Panc1 (cell line): ENCODE measurements at regions not wholly inside any gene's neighbourhood (a gene's known extent, or its start where the extent isn't known, plus 50 kb on each side); places are given as distances from the start of the nearest gene placed in this dataset.

Experiments
- ATAC-seq: fragments of 200-7000 bp; cut with Tn5 transposase; 2 replicates; pipeline ENCODE4 v1.9.1; 2020; ENCODE audit warnings: mild to moderate bottlenecking, moderate library complexity
- BruUV-seq: library from RNA; stranded (reverse); fragments of 400-500 nt; replicated peaks from 2 replicates; lab custom pipeline; 2021; lab: Mats Ljungman, UMichigan
- CTCF ChIA-PET: fragments of 300-600 bp; sonication (Branson Sonifier 250); formaldehyde crosslinking; loops from one replicate; lab custom pipeline; 2022; ENCODE audit warnings: antibody characterized with exemption; lab: Charles Lee
- POLR2A ChIA-PET: fragments of 300-600 bp; sonication (Branson Sonifier 250); formaldehyde crosslinking; loops from one replicate; lab custom pipeline; 2022; ENCODE audit warnings: antibody characterized with exemption; lab: Charles Lee
- DNase-seq: peaks from one replicate; pipeline ENCODE4 v3.0.0-alpha.2; 2010; ENCODE audit warnings: low read depth, low spot score
- H3K27ac ChIP-seq: 2 replicates; pipeline ENCODE4 v1.5.1; 2011; ENCODE audit warnings: mild to moderate bottlenecking, low read length, inconsistent platforms
- H3K27me3 ChIP-seq: fragments of 200-500 bp; sonication (Bioruptor generic); 2 replicates; pipeline ENCODE4 v1.6.0; 2014; ENCODE audit warnings: low read length, inconsistent platforms; ENCODE audit not compliant: control insufficient read depth, insufficient read depth
- H3K36me3 ChIP-seq: fragments of 200-500 bp; sonication (Bioruptor generic); 2 replicates; pipeline ENCODE4 v1.5.1; 2014; ENCODE audit warnings: inconsistent platforms, mild to moderate bottlenecking, low read length, moderate library complexity; ENCODE audit not compliant: control insufficient read depth, insufficient read depth
- H3K4me1 ChIP-seq: 2 replicates; pipeline ENCODE4 v1.5.1; 2011; ENCODE audit warnings: inconsistent platforms, mild to moderate bottlenecking, low read length, moderate library complexity; ENCODE audit not compliant: control insufficient read depth, insufficient read depth
- H3K4me3 ChIP-seq, 2 experiments: 2 replicates each; pipeline ENCODE4 v1.5.1; 2011 to 2012; ENCODE audit warnings: low read depth in 2 of 2, low read length in 2 of 2, mild to moderate bottlenecking in 2 of 2, inconsistent platforms in 1 of 2, moderate library complexity in 1 of 2
- H3K9me3 ChIP-seq: fragments of 200-500 bp; sonication (Bioruptor generic); 2 replicates; pipeline ENCODE4 v1.5.1; 2014; ENCODE audit warnings: low read depth, mild to moderate bottlenecking, inconsistent platforms, low read length, moderate library complexity; ENCODE audit not compliant: control insufficient read depth, insufficient read depth
- POLR2AphosphoS5 ChIP-seq: IDR thresholded peaks from 2 replicates; pipeline ENCODE4 v1.6.1; 2012; ENCODE audit warnings: mild to moderate bottlenecking, low read depth, low read length, moderate library complexity
- SIN3A ChIP-seq: IDR thresholded peaks from 2 replicates; pipeline ENCODE4 v1.6.1; 2012; ENCODE audit warnings: low read depth, mild to moderate bottlenecking, low read length, moderate library complexity, borderline replicate concordance; ENCODE audit not compliant: insufficient read depth
- TCF7L2 ChIP-seq: IDR thresholded peaks from 2 replicates; pipeline ENCODE4 v1.6.1; 2011; ENCODE audit warnings: mild to moderate bottlenecking, low read depth, low read length, inconsistent platforms
- in situ Hi-C: cut with HindIII; loops from 2 replicates; pipeline ENCODE4 v1.10.0; 2016; ENCODE audit warnings: low sequenced_read_pairs, low pct_unique_long_range_greater_than_20kb
- intact Hi-C: fragments of 100-400 bp; cut with micrococcal nuclease; formaldehyde crosslinking; loops from one replicate; pipeline ENCODE4 v1.10.0; 2022; ENCODE audit not compliant: unreplicated experiment
- TF ChIP-seq, protein P1 (sequence below): fragments of 450-650 bp; IDR thresholded peaks from 2 replicates; pipeline ENCODE4 v1.5.1; 2017; ENCODE audit warnings: mild to moderate bottlenecking
- TF ChIP-seq, protein P2 (sequence below), 2 experiments: IDR thresholded peaks; 2 replicates each; pipeline ENCODE4 v1.6.1; 2011 to 2012; ENCODE audit warnings: low read depth in 2 of 2, control low read depth in 1 of 2, low read length in 1 of 2, mild to moderate bottlenecking in 1 of 2, moderate library complexity in 1 of 2; ENCODE audit not compliant: insufficient read depth in 1 of 2

DNA sequence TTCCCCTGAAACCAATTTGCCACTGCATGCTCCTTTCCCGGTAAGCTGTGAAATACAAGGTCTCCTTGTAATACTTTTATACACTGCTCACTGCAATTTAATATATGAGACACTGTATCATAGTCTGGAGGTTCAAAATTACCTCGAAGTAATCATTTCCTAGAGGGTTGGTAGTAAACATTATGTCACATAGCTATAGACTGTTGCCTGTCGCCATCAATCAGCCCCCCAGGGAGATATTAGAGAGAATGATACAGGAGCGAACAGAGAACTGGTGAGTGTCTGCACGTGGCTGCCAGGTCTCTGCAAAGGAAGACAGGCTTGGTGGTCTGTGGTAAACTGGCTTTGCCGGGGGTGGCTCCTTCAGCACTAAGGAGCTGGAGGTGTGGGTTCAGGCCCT is 165.5 kb upstream of the WSCD2 start:
- ChIA-PET POLR2A (no interaction called here), CTCF (no interaction called here)
- BruUV-seq = no TSS peak

DNA sequence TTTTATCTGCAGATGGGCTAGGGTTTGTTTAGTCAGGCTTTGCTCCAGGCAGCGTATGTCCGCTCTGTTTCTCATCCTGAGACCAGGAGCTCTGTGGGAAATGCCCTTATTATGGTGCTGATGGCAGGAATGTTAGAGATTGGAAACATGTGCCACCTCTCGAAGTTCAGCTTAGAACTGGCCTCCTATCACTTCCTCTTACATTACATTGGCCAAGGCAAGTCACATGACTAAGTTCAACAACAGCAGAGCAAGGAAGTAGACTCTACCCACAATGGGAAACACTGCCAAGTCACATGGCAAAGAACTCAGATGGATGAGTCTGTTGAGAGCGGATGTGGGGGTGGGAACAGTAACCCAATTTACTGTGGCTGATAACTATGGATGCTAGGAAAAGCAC is 161.9 kb upstream of the WSCD2 start:
- ChIA-PET POLR2A (no interaction called here), CTCF (no interaction called here)
- ATAC-seq (no peak), DNase-seq (no peak)
- no peak for TF ChIP-seq POLR2AphosphoS5
- TF ChIP-seq, protein P1, sequence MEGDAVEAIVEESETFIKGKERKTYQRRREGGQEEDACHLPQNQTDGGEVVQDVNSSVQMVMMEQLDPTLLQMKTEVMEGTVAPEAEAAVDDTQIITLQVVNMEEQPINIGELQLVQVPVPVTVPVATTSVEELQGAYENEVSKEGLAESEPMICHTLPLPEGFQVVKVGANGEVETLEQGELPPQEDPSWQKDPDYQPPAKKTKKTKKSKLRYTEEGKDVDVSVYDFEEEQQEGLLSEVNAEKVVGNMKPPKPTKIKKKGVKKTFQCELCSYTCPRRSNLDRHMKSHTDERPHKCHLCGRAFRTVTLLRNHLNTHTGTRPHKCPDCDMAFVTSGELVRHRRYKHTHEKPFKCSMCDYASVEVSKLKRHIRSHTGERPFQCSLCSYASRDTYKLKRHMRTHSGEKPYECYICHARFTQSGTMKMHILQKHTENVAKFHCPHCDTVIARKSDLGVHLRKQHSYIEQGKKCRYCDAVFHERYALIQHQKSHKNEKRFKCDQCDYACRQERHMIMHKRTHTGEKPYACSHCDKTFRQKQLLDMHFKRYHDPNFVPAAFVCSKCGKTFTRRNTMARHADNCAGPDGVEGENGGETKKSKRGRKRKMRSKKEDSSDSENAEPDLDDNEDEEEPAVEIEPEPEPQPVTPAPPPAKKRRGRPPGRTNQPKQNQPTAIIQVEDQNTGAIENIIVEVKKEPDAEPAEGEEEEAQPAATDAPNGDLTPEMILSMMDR = no peak
- no peak for TF ChIP-seq SIN3A
- TF ChIP-seq, protein P2, sequence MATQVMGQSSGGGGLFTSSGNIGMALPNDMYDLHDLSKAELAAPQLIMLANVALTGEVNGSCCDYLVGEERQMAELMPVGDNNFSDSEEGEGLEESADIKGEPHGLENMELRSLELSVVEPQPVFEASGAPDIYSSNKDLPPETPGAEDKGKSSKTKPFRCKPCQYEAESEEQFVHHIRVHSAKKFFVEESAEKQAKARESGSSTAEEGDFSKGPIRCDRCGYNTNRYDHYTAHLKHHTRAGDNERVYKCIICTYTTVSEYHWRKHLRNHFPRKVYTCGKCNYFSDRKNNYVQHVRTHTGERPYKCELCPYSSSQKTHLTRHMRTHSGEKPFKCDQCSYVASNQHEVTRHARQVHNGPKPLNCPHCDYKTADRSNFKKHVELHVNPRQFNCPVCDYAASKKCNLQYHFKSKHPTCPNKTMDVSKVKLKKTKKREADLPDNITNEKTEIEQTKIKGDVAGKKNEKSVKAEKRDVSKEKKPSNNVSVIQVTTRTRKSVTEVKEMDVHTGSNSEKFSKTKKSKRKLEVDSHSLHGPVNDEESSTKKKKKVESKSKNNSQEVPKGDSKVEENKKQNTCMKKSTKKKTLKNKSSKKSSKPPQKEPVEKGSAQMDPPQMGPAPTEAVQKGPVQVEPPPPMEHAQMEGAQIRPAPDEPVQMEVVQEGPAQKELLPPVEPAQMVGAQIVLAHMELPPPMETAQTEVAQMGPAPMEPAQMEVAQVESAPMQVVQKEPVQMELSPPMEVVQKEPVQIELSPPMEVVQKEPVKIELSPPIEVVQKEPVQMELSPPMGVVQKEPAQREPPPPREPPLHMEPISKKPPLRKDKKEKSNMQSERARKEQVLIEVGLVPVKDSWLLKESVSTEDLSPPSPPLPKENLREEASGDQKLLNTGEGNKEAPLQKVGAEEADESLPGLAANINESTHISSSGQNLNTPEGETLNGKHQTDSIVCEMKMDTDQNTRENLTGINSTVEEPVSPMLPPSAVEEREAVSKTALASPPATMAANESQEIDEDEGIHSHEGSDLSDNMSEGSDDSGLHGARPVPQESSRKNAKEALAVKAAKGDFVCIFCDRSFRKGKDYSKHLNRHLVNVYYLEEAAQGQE (IDR thresholded peaks at IDR 0.05; ENCODE audit: insufficient read depth in 1 of 2, low read depth in 2 of 2, low read length in 1 of 2) = no peak
- TF ChIP-seq TCF7L2 = no peak
- BruUV-seq = no TSS peak
- intact Hi-C loops (no loop called here), in situ Hi-C loops (no loop called here)
- Histone ChIP-seq H3K27me3 (peaks cover 4% of the 10 kb centered on the region; the same call in 1 of the 2 replicates), H3K4me1 (no peaks in the 10 kb centered on the region), H3K9me3 (no peaks in the 10 kb centered on the region), H3K36me3 (no peaks in the 10 kb centered on the region), H3K4me3 (no peak overlapping the region), H3K27ac (no peak overlapping the region)

More for the DNA sequence above, 165.5 kb upstream of the WSCD2 start:
- in situ Hi-C loops (no loop called here), intact Hi-C loops (no loop called here)
- ATAC-seq = no peak
- Histone ChIP-seq H3K27ac (no peak overlapping the region), H3K9me3 (no peaks in the 10 kb centered on the region), H3K36me3 (no peaks in the 10 kb centered on the region), H3K4me1 (no peaks in the 10 kb centered on the region), H3K4me3 (no peak overlapping the region), H3K27me3 (peaks cover 4% of the 10 kb centered on the region; the same call in 1 of the 2 replicates)
- TF ChIP-seq TCF7L2 (no peak), SIN3A (no peak), POLR2AphosphoS5 (no peak)
- TF ChIP-seq, protein P2 (IDR thresholded peaks at IDR 0.05; ENCODE audit: insufficient read depth in 1 of 2, low read depth in 2 of 2, low read length in 1 of 2) = no peak
- TF ChIP-seq, protein P1 = no peak
- no peak for DNase-seq
